ENCODE measurements at regions not wholly inside any gene's neighbourhood (a gene's known extent, or its start where the extent isn't known, plus 50 kb on each side); places are given as distances from the start of the nearest gene placed in this dataset.

GRCh38 chr2:78553866-78554647 is 471.4 kb upstream of the REG3G start:
- Histone ChIP-seq H3K27ac (ENCODE audit: low read length) (no peak overlapping the region), H3K4me3 (ENCODE audit: low read length) (no peak overlapping the region), H3K36me3 (ENCODE audit: control insufficient read depth, insufficient read depth, low read length) (no peaks in the 10 kb centered on the region), H3K27me3 (ENCODE audit: control insufficient read depth, insufficient read depth, low read length) (no peaks in the 10 kb centered on the region), H3K9me3 (ENCODE audit: control insufficient read depth, insufficient read depth, low read length) (no peaks in the 10 kb centered on the region), H3K4me1 (ENCODE audit: control insufficient read depth, insufficient read depth, low read length) (no peaks in the 10 kb centered on the region)
- no peak for DNase-seq (ENCODE audit: low read depth, low spot score)
- WGBS (ENCODE audit: insufficient coverage, insufficient read length) = 100% methylated on average over 1 of the region's 3 CpGs

- no peak overlapping the region for H3K27ac ChIP-seq (ENCODE audit: low read length)
- H3K4me3 ChIP-seq (ENCODE audit: low read length) = no peak overlapping the region
- H3K4me1 ChIP-seq (ENCODE audit: control insufficient read depth, insufficient read depth, low read length) = no peaks in the 10 kb centered on the region
- H3K27me3 ChIP-seq (ENCODE audit: control insufficient read depth, insufficient read depth, low read length) = no peaks in the 10 kb centered on the region
- no peak for DNase-seq (ENCODE audit: low read depth, low spot score)
- H3K9me3 ChIP-seq (ENCODE audit: control insufficient read depth, insufficient read depth, low read length) = no peaks in the 10 kb centered on the region
- no peaks in the 10 kb centered on the region for H3K36me3 ChIP-seq (ENCODE audit: control insufficient read depth, insufficient read depth, low read length)
Observed at GRCh38 chr2:78561876-78562275, 463.6 kb upstream of the REG3G start.

DNA sequence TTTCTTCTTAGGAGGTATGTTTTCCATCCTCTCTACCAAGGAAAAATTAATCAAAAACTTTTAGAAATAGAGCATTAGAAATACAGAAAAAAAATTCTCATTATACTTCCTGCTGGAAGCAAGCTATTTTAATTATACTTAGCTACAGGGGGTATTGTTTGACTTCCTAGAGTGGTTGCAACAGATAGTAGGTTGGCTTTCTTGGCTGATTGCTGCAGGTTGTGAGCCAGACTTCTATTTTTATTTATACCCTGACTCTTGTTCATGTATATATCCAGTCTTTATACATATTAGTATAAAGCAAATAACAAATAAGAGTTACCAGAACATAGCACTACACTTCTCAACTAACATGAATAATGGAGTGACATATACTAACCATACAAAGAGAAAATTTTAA is 460.8 kb upstream of the REG3G start:
- no peak for DNase-seq (ENCODE audit: low read depth, low spot score)
- Histone ChIP-seq H3K4me1 (ENCODE audit: control insufficient read depth, insufficient read depth, low read length) (no peaks in the 10 kb centered on the region), H3K4me3 (ENCODE audit: low read length) (no peak overlapping the region), H3K27me3 (ENCODE audit: control insufficient read depth, insufficient read depth, low read length) (no peaks in the 10 kb centered on the region), H3K36me3 (ENCODE audit: control insufficient read depth, insufficient read depth, low read length) (no peaks in the 10 kb centered on the region), H3K9me3 (ENCODE audit: control insufficient read depth, insufficient read depth, low read length) (no peaks in the 10 kb centered on the region), H3K27ac (ENCODE audit: low read length) (no peak overlapping the region)

GRCh38 chr2:78568782-78569373 is 456.6 kb upstream of the REG3G start:
- DNase-seq (ENCODE audit: low read depth, low spot score) = no peak
- H3K36me3 ChIP-seq (ENCODE audit: control insufficient read depth, insufficient read depth, low read length) = no peaks in the 10 kb centered on the region
- H3K9me3 ChIP-seq (ENCODE audit: control insufficient read depth, insufficient read depth, low read length) = no peaks in the 10 kb centered on the region
- H3K27ac ChIP-seq (ENCODE audit: low read length) = no peak overlapping the region
- no peak overlapping the region for H3K4me3 ChIP-seq (ENCODE audit: low read length)
- H3K4me1 ChIP-seq (ENCODE audit: control insufficient read depth, insufficient read depth, low read length) = no peaks in the 10 kb centered on the region
- H3K27me3 ChIP-seq (ENCODE audit: control insufficient read depth, insufficient read depth, low read length) = no peaks in the 10 kb centered on the region
- whole genome bisulfite sequencing (ENCODE audit: insufficient coverage, insufficient read length) = no CpG with 5 or more reads among the region's 6 CpGs

DNA sequence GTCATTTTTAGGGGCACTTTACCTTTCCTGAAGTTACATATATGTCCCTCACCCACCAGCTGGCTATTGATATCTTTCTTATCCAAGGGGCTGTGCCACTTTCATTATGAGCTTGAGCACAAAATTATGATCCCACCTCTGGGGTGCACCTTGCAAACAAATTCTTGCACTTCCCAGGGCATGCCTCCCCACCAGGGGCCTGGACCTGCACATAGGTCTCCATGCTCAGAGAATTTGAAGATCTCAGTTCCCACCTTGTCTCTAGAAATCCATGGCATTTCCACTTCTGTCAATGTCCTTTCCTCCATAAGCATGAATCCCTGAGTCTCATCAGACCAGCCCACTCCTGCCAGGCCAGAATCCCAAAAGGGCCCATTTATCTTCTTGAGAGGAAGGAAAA is 449.1 kb upstream of the REG3G start:
- Histone ChIP-seq H3K27ac (ENCODE audit: low read length) (no peak overlapping the region), H3K4me3 (ENCODE audit: low read length) (no peak overlapping the region), H3K27me3 (ENCODE audit: control insufficient read depth, insufficient read depth, low read length) (no peaks in the 10 kb centered on the region), H3K36me3 (ENCODE audit: control insufficient read depth, insufficient read depth, low read length) (no peaks in the 10 kb centered on the region), H3K4me1 (ENCODE audit: control insufficient read depth, insufficient read depth, low read length) (no peaks in the 10 kb centered on the region), H3K9me3 (ENCODE audit: control insufficient read depth, insufficient read depth, low read length) (no peaks in the 10 kb centered on the region)
- DNase-seq (ENCODE audit: low read depth, low spot score) = no peak

DNA sequence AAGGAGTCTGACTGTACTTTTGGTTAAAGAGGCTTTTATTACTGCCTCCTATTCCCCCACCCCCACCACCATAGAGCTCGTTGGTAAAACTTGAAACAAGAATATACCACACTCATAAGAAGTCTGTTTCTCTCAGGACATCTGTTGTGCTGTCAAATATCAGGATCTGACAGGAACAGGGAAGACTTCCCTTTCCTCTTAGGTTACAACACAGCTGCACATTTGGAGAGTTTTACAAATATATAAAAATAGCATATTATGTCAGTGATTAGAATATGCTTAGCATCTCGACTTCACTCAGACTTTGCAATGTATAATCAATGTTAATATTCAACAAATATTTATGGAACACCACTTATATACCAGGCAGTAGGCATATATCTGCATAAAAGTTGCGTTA is 439.6 kb upstream of the REG3G start:
- H3K4me1 ChIP-seq (ENCODE audit: control insufficient read depth, insufficient read depth, low read length) = no peaks in the 10 kb centered on the region
- no peaks in the 10 kb centered on the region for H3K36me3 ChIP-seq (ENCODE audit: control insufficient read depth, insufficient read depth, low read length)
- no peak for DNase-seq (ENCODE audit: low read depth, low spot score)
- H3K9me3 ChIP-seq (ENCODE audit: control insufficient read depth, insufficient read depth, low read length) = no peaks in the 10 kb centered on the region
- H3K27me3 ChIP-seq (ENCODE audit: control insufficient read depth, insufficient read depth, low read length) = no peaks in the 10 kb centered on the region
- WGBS (ENCODE audit: insufficient coverage, insufficient read length) = no CpG with 5 or more reads among the region's 3 CpGs
- H3K27ac ChIP-seq (ENCODE audit: low read length) = no peak overlapping the region
- H3K4me3 ChIP-seq (ENCODE audit: low read length) = no peak overlapping the region

DNA sequence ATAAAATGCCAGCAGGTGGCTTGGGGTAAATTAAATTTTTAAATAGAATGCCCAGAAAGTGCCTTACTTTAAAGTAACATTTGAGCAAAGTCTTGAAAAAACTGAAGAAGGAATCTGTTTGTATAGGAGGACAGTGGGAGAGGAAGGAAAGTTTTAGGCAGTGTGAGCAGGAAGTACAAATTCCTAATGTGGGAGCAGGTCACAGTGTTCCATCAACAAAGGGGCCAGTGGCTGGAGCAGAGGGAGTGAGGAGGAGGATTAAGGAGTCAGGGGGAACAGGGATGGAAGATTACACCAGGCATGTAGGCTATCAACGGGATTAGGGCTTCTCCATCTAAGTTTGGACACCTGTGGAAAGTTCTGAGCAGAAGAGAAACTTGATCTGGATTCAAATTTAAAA is 439.2 kb upstream of the REG3G start:
- no peak for DNase-seq (ENCODE audit: low read depth, low spot score)
- no CpG with 5 or more reads among the region's 1 CpG for WGBS (ENCODE audit: insufficient coverage, insufficient read length)
- no peaks in the 10 kb centered on the region for H3K4me1 ChIP-seq (ENCODE audit: control insufficient read depth, insufficient read depth, low read length)
- no peaks in the 10 kb centered on the region for H3K27me3 ChIP-seq (ENCODE audit: control insufficient read depth, insufficient read depth, low read length)
- no peak overlapping the region for H3K4me3 ChIP-seq (ENCODE audit: low read length)
- H3K9me3 ChIP-seq (ENCODE audit: control insufficient read depth, insufficient read depth, low read length) = no peaks in the 10 kb centered on the region
- no peak overlapping the region for H3K27ac ChIP-seq (ENCODE audit: low read length)
- H3K36me3 ChIP-seq (ENCODE audit: control insufficient read depth, insufficient read depth, low read length) = no peaks in the 10 kb centered on the region

GRCh38 chr2:78589871-78590270 is 435.6 kb upstream of the REG3G start:
- Histone ChIP-seq H3K36me3 (ENCODE audit: control insufficient read depth, insufficient read depth, low read length) (no peaks in the 10 kb centered on the region), H3K4me1 (ENCODE audit: control insufficient read depth, insufficient read depth, low read length) (no peaks in the 10 kb centered on the region), H3K27me3 (ENCODE audit: control insufficient read depth, insufficient read depth, low read length) (no peaks in the 10 kb centered on the region), H3K4me3 (ENCODE audit: low read length) (no peak overlapping the region), H3K9me3 (ENCODE audit: control insufficient read depth, insufficient read depth, low read length) (no peaks in the 10 kb centered on the region), H3K27ac (ENCODE audit: low read length) (no peak overlapping the region)
- no peak for DNase-seq (ENCODE audit: low read depth, low spot score)

- DNase-seq (ENCODE audit: low read depth, low spot score) = no peak
- Histone ChIP-seq H3K27ac (ENCODE audit: low read length) (no peak overlapping the region), H3K4me3 (ENCODE audit: low read length) (no peak overlapping the region), H3K4me1 (ENCODE audit: control insufficient read depth, insufficient read depth, low read length) (no peaks in the 10 kb centered on the region), H3K36me3 (ENCODE audit: control insufficient read depth, insufficient read depth, low read length) (no peaks in the 10 kb centered on the region), H3K27me3 (ENCODE audit: control insufficient read depth, insufficient read depth, low read length) (no peaks in the 10 kb centered on the region), H3K9me3 (ENCODE audit: control insufficient read depth, insufficient read depth, low read length) (no peaks in the 10 kb centered on the region)
- WGBS (ENCODE audit: insufficient coverage, insufficient read length) = no CpG with 5 or more reads among the region's 3 CpGs
Observed at GRCh38 chr2:78592491-78592890, 433.0 kb upstream of the REG3G start.

DNA sequence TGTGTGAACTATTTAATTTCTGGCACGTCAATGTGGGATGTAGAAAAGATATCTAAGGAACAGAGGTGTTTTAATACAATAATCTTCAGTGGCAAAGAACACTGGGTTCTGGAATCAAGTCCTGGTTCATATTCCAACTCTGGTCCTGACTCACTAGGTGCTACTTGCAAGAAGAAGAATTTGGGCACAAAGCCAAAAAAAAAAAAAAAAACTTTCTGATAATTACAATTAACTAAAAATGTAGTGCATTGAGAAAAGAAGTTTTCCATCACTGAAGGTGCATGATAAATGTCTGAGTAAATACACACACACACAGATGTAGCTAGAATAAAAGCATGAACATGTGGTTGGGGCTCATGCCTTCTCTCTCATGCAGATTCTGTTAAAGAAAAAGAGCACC is 424.4 kb upstream of the REG3G start:
- WGBS (ENCODE audit: insufficient coverage, insufficient read length) = no CpG with 5 or more reads among the region's 1 CpG

DNA sequence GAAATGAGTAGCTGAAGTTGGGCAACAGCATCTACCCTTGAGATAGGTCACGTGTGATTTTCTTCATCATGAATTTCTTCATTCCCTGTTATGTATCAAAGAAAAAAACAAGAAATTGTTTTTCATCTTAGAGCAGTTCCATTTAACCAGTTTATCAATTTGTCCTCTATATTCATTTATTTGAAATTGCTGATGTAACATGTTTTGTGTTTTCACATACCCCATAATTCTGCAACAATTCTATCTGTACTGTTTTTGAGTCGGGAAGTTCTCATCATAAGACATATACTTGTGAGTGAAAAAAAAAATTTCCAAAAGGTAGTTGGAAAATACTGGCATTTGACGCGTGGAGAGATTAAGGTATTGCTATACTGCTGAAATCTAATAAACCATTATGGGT is 422.6 kb upstream of the REG3G start:
- no peaks in the 10 kb centered on the region for H3K4me1 ChIP-seq (ENCODE audit: control insufficient read depth, insufficient read depth, low read length)
- no peak overlapping the region for H3K4me3 ChIP-seq (ENCODE audit: low read length)
- no peaks in the 10 kb centered on the region for H3K27me3 ChIP-seq (ENCODE audit: control insufficient read depth, insufficient read depth, low read length)
- WGBS (ENCODE audit: insufficient coverage, insufficient read length) = no CpG with 5 or more reads among the region's 4 CpGs
- no peak for DNase-seq (ENCODE audit: low read depth, low spot score)
- H3K9me3 ChIP-seq (ENCODE audit: control insufficient read depth, insufficient read depth, low read length) = no peaks in the 10 kb centered on the region
- H3K27ac ChIP-seq (ENCODE audit: low read length) = no peak overlapping the region
- no peaks in the 10 kb centered on the region for H3K36me3 ChIP-seq (ENCODE audit: control insufficient read depth, insufficient read depth, low read length)

More for the DNA sequence above, 424.4 kb upstream of the REG3G start:
- no peak overlapping the region for H3K27ac ChIP-seq (ENCODE audit: low read length)
- H3K9me3 ChIP-seq (ENCODE audit: control insufficient read depth, insufficient read depth, low read length) = no peaks in the 10 kb centered on the region
- no peaks in the 10 kb centered on the region for H3K27me3 ChIP-seq (ENCODE audit: control insufficient read depth, insufficient read depth, low read length)
- H3K4me1 ChIP-seq (ENCODE audit: control insufficient read depth, insufficient read depth, low read length) = no peaks in the 10 kb centered on the region
- no peak for DNase-seq (ENCODE audit: low read depth, low spot score)
- no peak overlapping the region for H3K4me3 ChIP-seq (ENCODE audit: low read length)
- no peaks in the 10 kb centered on the region for H3K36me3 ChIP-seq (ENCODE audit: control insufficient read depth, insufficient read depth, low read length)

Measured in iPS DF 6.9 (cell line).